ENCODE measurements at regions not wholly inside any gene's neighbourhood (a gene's known extent, or its start where the extent isn't known, plus 50 kb on each side); places are given as distances from the start of the nearest gene placed in this dataset.

- TF ChIP-seq REST (IDR thresholded peaks at IDR 0.05; ENCODE audit: low read depth) (no peak), CTCF (IDR thresholded peaks at IDR 0.05 in 2 of 3, conservative IDR thresholded peaks at IDR 0.05 in 1 of 3; ENCODE audit: borderline replicate concordance in 1 of 3, insufficient read depth in 1 of 3, low read depth in 2 of 3, low read length in 2 of 3) (no peak), SIN3A (IDR thresholded peaks at IDR 0.05; ENCODE audit: low read depth) (no peak), JUND (IDR thresholded peaks at IDR 0.05) (no peak), YY1 (IDR thresholded peaks at IDR 0.05; ENCODE audit: extremely low read depth, insufficient replicate concordance, low read depth, low read length) (no peak), ELF1 (IDR thresholded peaks at IDR 0.05; ENCODE audit: borderline replicate concordance, low read depth) (no peak), POLR2A (IDR thresholded peaks at IDR 0.05; ENCODE audit: borderline replicate concordance, extremely low read depth, insufficient read depth, insufficient read length) (no peak), MAX (IDR thresholded peaks at IDR 0.05) (no peak), EZH2 (IDR thresholded peaks at IDR 0.05) (no peak), POLR2AphosphoS5 (IDR thresholded peaks at IDR 0.05; ENCODE audit: low read depth, low read length) (no peak), CEBPB (IDR thresholded peaks at IDR 0.05; ENCODE audit: low read depth) (no peak), ZNF274 (IDR thresholded peaks at IDR 0.05; ENCODE audit: low read depth, low read length) (no peak), EZH2phosphoT487 (IDR thresholded peaks at IDR 0.05; ENCODE audit: borderline replicate concordance) (no peak), RAD21 (IDR thresholded peaks at IDR 0.05; ENCODE audit: low read depth) (no peak)
Measured at GRCh38 chr12:18151036-18151435, 61.0 kb upstream of the RERGL start.
